Coronary artery (tissue), 2 donors: ENCODE measurements at regions not wholly inside any gene's neighbourhood (a gene's known extent, or its start where the extent isn't known, plus 50 kb on each side); places are given as distances from the start of the nearest gene placed in this dataset.

ENCODE experiments used
- DNase-seq: peaks from one replicate; pipeline ENCODE4 v3.0.0-alpha.2; 2017; ENCODE audit warnings: low spot score
- H3K27ac ChIP-seq, 2 donors: fragments of 200-600 bp; sonication (generic); one replicate each; pipeline ENCODE4 v1.5.1; 2016 to 2019
- H3K4me3 ChIP-seq: fragments of 200-600 bp; sonication (generic); 2 replicates; pipeline ENCODE4 v1.5.1; 2016; ENCODE audit warnings: mild to moderate bottlenecking, moderate library complexity
- CTCF ChIP-seq: fragments of 200-600 bp; sonication (generic); IDR thresholded peaks from one replicate; pipeline ENCODE4 v1.5.1; 2019; ENCODE audit warnings: antibody characterized with exemption

GRCh38 chr4:30265716-30266115, 454.5 kb upstream of the PCDH7 start:
- H3K27ac ChIP-seq = no peak overlapping the region
- TF ChIP-seq CTCF = no peak
- no peak overlapping the region for H3K4me3 ChIP-seq
- DNase-seq = no peak

GRCh38 chr4:30268370-30268769, 451.8 kb upstream of the PCDH7 start:
- no peak for TF ChIP-seq CTCF
- Histone ChIP-seq H3K27ac (no peak overlapping the region), H3K4me3 (no peak overlapping the region)
- DNase-seq = no peak

- no peak for TF ChIP-seq CTCF
- no peak overlapping the region for H3K4me3 ChIP-seq
- no peak overlapping the region for H3K27ac ChIP-seq
- DNase-seq = no peak
Observed at GRCh38 chr4:30269850-30270249, 450.3 kb upstream of the PCDH7 start.

- TF ChIP-seq CTCF = no peak
- DNase-seq = no peak
- Histone ChIP-seq H3K27ac (no peak overlapping the region), H3K4me3 (no peak overlapping the region)
Observed at GRCh38 chr4:30281986-30282385, 438.2 kb upstream of the PCDH7 start.

- no peak overlapping the region for H3K4me3 ChIP-seq
- no peak overlapping the region for H3K27ac ChIP-seq
- no peak for TF ChIP-seq CTCF
- DNase-seq = no peak
Observed at GRCh38 chr4:30283336-30283735, 436.8 kb upstream of the PCDH7 start.

GRCh38 chr4:30294295-30294694, 425.9 kb upstream of the PCDH7 start:
- TF ChIP-seq CTCF = no peak
- no peak for DNase-seq
- H3K27ac ChIP-seq = no peak overlapping the region
- no peak overlapping the region for H3K4me3 ChIP-seq

GRCh38 chr4:30295652-30296051, 424.5 kb upstream of the PCDH7 start:
- Histone ChIP-seq H3K4me3 (no peak overlapping the region), H3K27ac (no peak overlapping the region)
- no peak for TF ChIP-seq CTCF
- DNase-seq = no peak
